Neuronal stem cell (in vitro differentiated cells): ENCODE measurements at regions not wholly inside any gene's neighbourhood (a gene's known extent, or its start where the extent isn't known, plus 50 kb on each side); places are given as distances from the start of the nearest gene placed in this dataset.

ENCODE experiments used
- DNase-seq: peaks from one replicate; pipeline ENCODE4 v3.0.0-alpha.2; 2013; ENCODE audit warnings: low spot score
- H2AFZ ChIP-seq: one replicate; pipeline ENCODE4 v1.6.1; 2013; ENCODE audit warnings: mild to moderate bottlenecking, low read length, inconsistent platforms
- H2AK5ac ChIP-seq: 2 replicates; pipeline ENCODE4 v1.6.1; 2013; ENCODE audit warnings: low read depth, mild to moderate bottlenecking, inconsistent platforms, low read length, moderate library complexity, mixed read lengths
- H2BK120ac ChIP-seq: 2 replicates; pipeline ENCODE4 v1.6.1; 2013; ENCODE audit warnings: low read depth, mild to moderate bottlenecking, inconsistent platforms, low read length, moderate library complexity, mixed read lengths
- H2BK12ac ChIP-seq: one replicate; pipeline ENCODE4 v1.6.1; 2013; ENCODE audit warnings: low read length, inconsistent platforms
- H2BK15ac ChIP-seq: 2 replicates; pipeline ENCODE4 v1.6.1; 2013; ENCODE audit warnings: mild to moderate bottlenecking, low read length, inconsistent platforms, mixed read lengths
- H2BK5ac ChIP-seq: one replicate; pipeline ENCODE4 v1.6.1; 2013; ENCODE audit warnings: inconsistent platforms, mild to moderate bottlenecking, low read length, moderate library complexity
- H3K14ac ChIP-seq: one replicate; pipeline ENCODE4 v1.6.1; 2013; ENCODE audit warnings: low read length, inconsistent platforms
- H3K18ac ChIP-seq: 2 replicates; pipeline ENCODE4 v1.6.1; 2013; ENCODE audit warnings: low read length, inconsistent platforms
- H3K23ac ChIP-seq: 2 replicates; pipeline ENCODE4 v1.6.1; 2013; ENCODE audit warnings: low read depth, mild to moderate bottlenecking, mixed read lengths, low read length, inconsistent platforms; ENCODE audit not compliant: poor library complexity
- H3K27ac ChIP-seq: replicated peaks from 3 replicates; pipeline ENCODE4 v1.5.1; 2013; ENCODE audit warnings: low read length, inconsistent platforms
- H3K27me3 ChIP-seq, 3 experiments: 2 replicates each; pipeline ENCODE4 v1.6.1; 2013; ENCODE audit warnings: low read length in 3 of 3, mild to moderate bottlenecking in 2 of 3, inconsistent platforms in 1 of 3, low read depth in 1 of 3, mixed read lengths in 1 of 3, moderate library complexity in 1 of 3; ENCODE audit not compliant: control insufficient read depth in 3 of 3, insufficient read depth in 3 of 3
- H3K36me3 ChIP-seq, 2 donors: replicated peaks in 1 of 2; 2 replicates each; pipeline ENCODE4 v1.6.1; 2013; ENCODE audit warnings: low read length in 2 of 2; ENCODE audit not compliant: control insufficient read depth in 2 of 2, insufficient read depth in 2 of 2
- H3K4ac ChIP-seq: 2 replicates; pipeline ENCODE4 v1.6.1; 2013; ENCODE audit warnings: inconsistent platforms, mild to moderate bottlenecking, low read length, moderate library complexity
- H3K4me1 ChIP-seq, 2 donors: 1 replicate in 1 of 2; 2 replicates in 1 of 2; pipeline ENCODE4 v1.6.1; 2013; ENCODE audit warnings: low read length in 2 of 2, low read depth in 1 of 2; ENCODE audit not compliant: control insufficient read depth in 2 of 2, insufficient read depth in 1 of 2
- H3K4me2 ChIP-seq: one replicate; pipeline ENCODE4 v1.6.1; 2013; ENCODE audit warnings: mild to moderate bottlenecking, low read length, inconsistent platforms; ENCODE audit not compliant: insufficient read depth, poor library complexity, severe bottlenecking
- H3K4me3 ChIP-seq, 2 donors: 2 replicates each; pipeline ENCODE4 v1.5.1; 2013; ENCODE audit warnings: low read length in 2 of 2, mild to moderate bottlenecking in 2 of 2, inconsistent platforms in 1 of 2, moderate library complexity in 1 of 2
- H3K79me1 ChIP-seq: one replicate; pipeline ENCODE4 v1.6.1; 2013; ENCODE audit warnings: low read depth, mild to moderate bottlenecking, inconsistent platforms, low read length, moderate library complexity
- H3K9ac ChIP-seq: one replicate; pipeline ENCODE4 v1.6.1; 2013; ENCODE audit warnings: mild to moderate bottlenecking, low read depth, low read length, inconsistent platforms; ENCODE audit not compliant: poor library complexity
- H3K9me3 ChIP-seq, 2 donors: replicated peaks in 1 of 2; 2 replicates each; pipeline versions ENCODE3 to v1.6.1; 2013; ENCODE audit warnings: low read length in 2 of 2, mild to moderate bottlenecking in 2 of 2, inconsistent platforms in 1 of 2, low read depth in 1 of 2, mixed read lengths in 1 of 2, moderate library complexity in 1 of 2; ENCODE audit not compliant: control insufficient read depth in 2 of 2, insufficient read depth in 1 of 2
- H4K8ac ChIP-seq: one replicate; pipeline ENCODE4 v1.6.1; 2013; ENCODE audit warnings: low read depth, mild to moderate bottlenecking, inconsistent platforms, low read length, moderate library complexity
- H4K91ac ChIP-seq: one replicate; pipeline ENCODE4 v1.6.1; 2013; ENCODE audit warnings: low read length, low read depth, mild to moderate bottlenecking, inconsistent platforms; ENCODE audit not compliant: poor library complexity
- WGBS, 2 donors: extraction: QIAGEN DNeasy Blood & Tissue Kit; methylation state at CpG; one replicate each; pipeline ENCODE4 v1.1.7; 2013; ENCODE audit warnings: missing lambda C conversion rate in 2 of 2, mixed read lengths in 1 of 2; ENCODE audit not compliant: insufficient read length in 2 of 2, insufficient replicate concordance in 1 of 2; ENCODE audit errors: extremely low coverage in 2 of 2; 5-methylcytosine and 5-hydroxymethylcytosine counted together

DNA sequence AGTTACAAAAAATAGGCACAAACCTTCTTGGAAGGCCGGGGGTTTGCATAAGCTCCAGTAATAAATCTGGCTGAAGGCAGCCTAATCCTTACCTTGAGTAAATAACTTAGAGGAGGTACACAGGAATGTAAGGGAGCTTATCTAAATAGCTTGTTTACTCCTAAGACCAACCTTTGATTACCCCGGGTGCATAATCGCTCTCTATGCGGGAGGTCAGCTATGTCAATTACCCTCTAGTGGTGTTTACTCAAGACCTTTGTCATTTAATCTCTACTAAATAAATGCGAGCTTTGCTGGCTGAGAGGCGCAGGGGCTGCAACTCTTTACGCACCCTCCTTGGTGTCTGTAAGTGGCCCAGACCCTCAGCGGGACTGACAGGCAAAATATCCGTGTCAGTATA is 50.2 kb upstream of the MAP9 start:
- Histone ChIP-seq H3K18ac (no peak overlapping the region), H2AFZ (no peak overlapping the region), H3K4me2 (no peak overlapping the region), H4K91ac (no peak overlapping the region), H2AK5ac (no peak overlapping the region), H4K8ac (no peak overlapping the region), H3K4me3 (no peak overlapping the region), H2BK12ac (no peak overlapping the region), H3K9me3 (peaks cover 0 to 8% of the 10 kb centered on the region in 2 donors), H3K27ac (no peak overlapping the region), H3K79me1 (no peaks in the 10 kb centered on the region), H2BK5ac (no peak overlapping the region), H3K23ac (no peak overlapping the region), H3K4me1 (no peaks in the 10 kb centered on the region), H2BK15ac (no peak overlapping the region), H3K4ac (no peak overlapping the region), H3K9ac (no peak overlapping the region), H2BK120ac (no peak overlapping the region), H3K36me3 (no peaks in the 10 kb centered on the region), H3K14ac (no peak overlapping the region), H3K27me3 (peaks cover 0 to 2% (median 0%) of the 10 kb centered on the region in 3 experiments)
- DNase-seq, result no peak
- no CpG with 5 or more reads among the region's 9 CpGs for WGBS, 2 donors
